DOHH2 (cell line): ENCODE measurements at regions not wholly inside any gene's neighbourhood (a gene's known extent, or its start where the extent isn't known, plus 50 kb on each side); places are given as distances from the start of the nearest gene placed in this dataset.

Experiments used
- H3F3A ChIP-seq: fragments of 200-600 bp; sonication (generic), shearing (Covaris generic); 2 replicates; pipeline ENCODE4 v1.6.0; 2016; ENCODE audit warnings: antibody characterized with exemption, mild to moderate bottlenecking; ENCODE audit not compliant: control insufficient read depth, insufficient read depth
- H3K27ac ChIP-seq: fragments of 200-600 bp; sonication (generic); 2 replicates; pipeline ENCODE4 v1.5.1; 2014; ENCODE audit warnings: low read depth, mild to moderate bottlenecking, low read length, moderate library complexity
- H3K27me3 ChIP-seq: fragments of 200-600 bp; sonication (generic); 2 replicates; pipeline ENCODE4 v1.6.1; 2014; ENCODE audit warnings: mild to moderate bottlenecking, low read length, mixed read lengths; ENCODE audit not compliant: control insufficient read depth
- H3K36me3 ChIP-seq: fragments of 200-600 bp; sonication (generic); 2 replicates; pipeline ENCODE4 v1.6.1; 2014; ENCODE audit warnings: mild to moderate bottlenecking, low read length, moderate library complexity, mixed read lengths; ENCODE audit not compliant: control insufficient read depth
- H3K4me1 ChIP-seq: fragments of 200-600 bp; sonication (generic); 2 replicates; pipeline ENCODE4 v1.6.1; 2014; ENCODE audit warnings: mild to moderate bottlenecking, low read length, mixed read lengths; ENCODE audit not compliant: control insufficient read depth
- H3K4me2 ChIP-seq: fragments of 200-600 bp; sonication (generic); 2 replicates; pipeline ENCODE4 v1.6.0; 2014; ENCODE audit warnings: mild to moderate bottlenecking, low read length, moderate library complexity
- H3K4me3 ChIP-seq: fragments of 200-600 bp; sonication (generic); 2 replicates; pipeline ENCODE4 v1.5.1; 2014; ENCODE audit warnings: mild to moderate bottlenecking, low read length, mixed read lengths
- H3K79me2 ChIP-seq: fragments of 200-600 bp; sonication (generic); 2 replicates; pipeline ENCODE4 v1.6.1; 2014; ENCODE audit warnings: mild to moderate bottlenecking, low read length, mixed read lengths; ENCODE audit not compliant: control insufficient read depth
- H3K9me2 ChIP-seq: fragments of 200-600 bp; sonication (generic); replicated peaks from 2 replicates; pipeline ENCODE4 v1.6.1; 2014; ENCODE audit warnings: mild to moderate bottlenecking, low read length, mixed read lengths; ENCODE audit not compliant: control insufficient read depth
- H3K9me3 ChIP-seq: fragments of 200-600 bp; sonication (generic); 2 replicates; pipeline ENCODE4 v1.6.1; 2014; ENCODE audit warnings: antibody characterized with exemption, low read length, mixed read lengths; ENCODE audit not compliant: control insufficient read depth, insufficient read depth
- H4K20me1 ChIP-seq: fragments of 200-600 bp; sonication (generic); 2 replicates; pipeline ENCODE4 v1.6.0; 2014; ENCODE audit warnings: low read depth, mild to moderate bottlenecking, antibody characterized with exemption, low read length, moderate library complexity; ENCODE audit not compliant: control insufficient read depth, insufficient read depth
- EZH2phosphoT487 ChIP-seq: fragments of 200-600 bp; sonication (generic); IDR thresholded peaks from 2 replicates; pipeline ENCODE4 v1.6.1; 2017; ENCODE audit warnings: borderline replicate concordance, mild to moderate bottlenecking, antibody characterized with exemption, low read length, moderate library complexity, mixed read lengths
- TF ChIP-seq, protein P1 (sequence below): fragments of 200-600 bp; sonication (generic); IDR thresholded peaks from one replicate; pipeline ENCODE4 v1.5.1; 2014; ENCODE audit warnings: antibody characterized with exemption, mild to moderate bottlenecking, low read depth, low read length; ENCODE audit not compliant: poor library complexity, severe bottlenecking

DNA sequence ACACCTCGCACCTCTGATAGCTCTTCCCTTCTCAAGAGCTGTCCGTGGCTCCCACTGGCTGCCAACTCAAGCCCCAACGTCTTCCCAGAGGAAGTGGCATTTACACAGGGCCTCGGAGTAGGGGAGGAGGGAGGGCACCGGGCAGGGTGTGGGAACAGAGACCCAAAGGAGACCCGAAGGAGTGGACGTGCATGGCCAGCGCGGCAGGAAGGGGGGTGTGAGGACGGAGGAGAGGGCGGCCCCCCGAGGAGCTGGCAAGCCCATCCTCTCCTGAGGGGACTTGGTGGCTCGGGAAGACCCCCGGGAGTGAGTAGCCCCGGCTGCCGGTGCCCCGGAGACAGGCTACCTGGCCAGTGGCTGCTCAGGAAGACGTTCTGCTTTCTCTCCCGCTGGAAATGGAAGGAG is 85.9 kb downstream of the FOXL3 start:
- no peaks in the 10 kb centered on the region for H3K4me1 ChIP-seq
- H3F3A ChIP-seq, result no peaks in the 10 kb centered on the region
- H3K36me3 ChIP-seq, result no peaks in the 10 kb centered on the region
- peaks cover 33% of the 10 kb centered on the region; the same call in 1 of the 2 replicates for H3K9me3 ChIP-seq
- no peaks in the 10 kb centered on the region for H3K79me2 ChIP-seq
- H3K27ac ChIP-seq, result no peak overlapping the region
- TF ChIP-seq EZH2phosphoT487, result no peak
- TF ChIP-seq, protein P1, sequence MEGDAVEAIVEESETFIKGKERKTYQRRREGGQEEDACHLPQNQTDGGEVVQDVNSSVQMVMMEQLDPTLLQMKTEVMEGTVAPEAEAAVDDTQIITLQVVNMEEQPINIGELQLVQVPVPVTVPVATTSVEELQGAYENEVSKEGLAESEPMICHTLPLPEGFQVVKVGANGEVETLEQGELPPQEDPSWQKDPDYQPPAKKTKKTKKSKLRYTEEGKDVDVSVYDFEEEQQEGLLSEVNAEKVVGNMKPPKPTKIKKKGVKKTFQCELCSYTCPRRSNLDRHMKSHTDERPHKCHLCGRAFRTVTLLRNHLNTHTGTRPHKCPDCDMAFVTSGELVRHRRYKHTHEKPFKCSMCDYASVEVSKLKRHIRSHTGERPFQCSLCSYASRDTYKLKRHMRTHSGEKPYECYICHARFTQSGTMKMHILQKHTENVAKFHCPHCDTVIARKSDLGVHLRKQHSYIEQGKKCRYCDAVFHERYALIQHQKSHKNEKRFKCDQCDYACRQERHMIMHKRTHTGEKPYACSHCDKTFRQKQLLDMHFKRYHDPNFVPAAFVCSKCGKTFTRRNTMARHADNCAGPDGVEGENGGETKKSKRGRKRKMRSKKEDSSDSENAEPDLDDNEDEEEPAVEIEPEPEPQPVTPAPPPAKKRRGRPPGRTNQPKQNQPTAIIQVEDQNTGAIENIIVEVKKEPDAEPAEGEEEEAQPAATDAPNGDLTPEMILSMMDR, result no peak
- no peaks in the 10 kb centered on the region for H3K9me2 ChIP-seq
- no peak overlapping the region for H3K4me3 ChIP-seq
- no peaks in the 10 kb centered on the region for H4K20me1 ChIP-seq
- no peak overlapping the region for H3K4me2 ChIP-seq
- H3K27me3 ChIP-seq, result no peaks in the 10 kb centered on the region

- H3K9me2 ChIP-seq, result no peaks in the 10 kb centered on the region
- no peak for TF ChIP-seq EZH2phosphoT487
- TF ChIP-seq, protein P1, result no peak
- no peaks in the 10 kb centered on the region for H3K36me3 ChIP-seq
- no peaks in the 10 kb centered on the region for H3K27me3 ChIP-seq
- no peak overlapping the region for H3K4me2 ChIP-seq
- no peaks in the 10 kb centered on the region for H3F3A ChIP-seq
- no peaks in the 10 kb centered on the region for H3K79me2 ChIP-seq
- no peaks in the 10 kb centered on the region for H4K20me1 ChIP-seq
- H3K4me3 ChIP-seq, result no peak overlapping the region
- H3K9me3 ChIP-seq, result peaks cover 33% of the 10 kb centered on the region; the same call in 1 of the 2 replicates
- no peaks in the 10 kb centered on the region for H3K4me1 ChIP-seq
- H3K27ac ChIP-seq, result no peak overlapping the region
These were observed 86.5 kb downstream of the FOXL3 start for GRCh38 chr7:376306-377079.

GRCh38 chr7:377080-378040 is 87.4 kb downstream of the FOXL3 start:
- H3K36me3 ChIP-seq, result no peaks in the 10 kb centered on the region
- no peaks in the 10 kb centered on the region for H3K27me3 ChIP-seq
- H4K20me1 ChIP-seq, result no peaks in the 10 kb centered on the region
- no peak overlapping the region for H3K27ac ChIP-seq
- peaks cover 33% of the 10 kb centered on the region; the same call in 1 of the 2 replicates for H3K9me3 ChIP-seq
- no peaks in the 10 kb centered on the region for H3K79me2 ChIP-seq
- H3K9me2 ChIP-seq, result no peaks in the 10 kb centered on the region
- TF ChIP-seq, protein P1, result no peak
- TF ChIP-seq EZH2phosphoT487, result no peak
- no peak overlapping the region for H3K4me2 ChIP-seq
- no peak overlapping the region for H3K4me3 ChIP-seq
- H3F3A ChIP-seq, result no peaks in the 10 kb centered on the region
- H3K4me1 ChIP-seq, result no peaks in the 10 kb centered on the region
